ENCODE measurements at regions not wholly inside any gene's neighbourhood (a gene's known extent, or its start where the extent isn't known, plus 50 kb on each side); places are given as distances from the start of the nearest gene placed in this dataset.

GRCh38 chr3:23004971-23005370 is 198.2 kb upstream of the UBE2E2 start:
- TF ChIP-seq POLR2A (IDR thresholded peaks at IDR 0.05) (no peak), CTCF (IDR thresholded peaks at IDR 0.05) (no peak)
